Smooth muscle cell of the brain vasculature (primary cell): ENCODE measurements at regions not wholly inside any gene's neighbourhood (a gene's known extent, or its start where the extent isn't known, plus 50 kb on each side); places are given as distances from the start of the nearest gene placed in this dataset.

ENCODE experiments used
- DNase-seq: peaks from one replicate; pipeline ENCODE4 v3.0.0-alpha.2; 2012; ENCODE audit warnings: low read depth, low spot score

- DNase-seq: no peak
Measured at GRCh38 chr2:71793926-71794325, 340.6 kb downstream of the DYSF start.

DNA sequence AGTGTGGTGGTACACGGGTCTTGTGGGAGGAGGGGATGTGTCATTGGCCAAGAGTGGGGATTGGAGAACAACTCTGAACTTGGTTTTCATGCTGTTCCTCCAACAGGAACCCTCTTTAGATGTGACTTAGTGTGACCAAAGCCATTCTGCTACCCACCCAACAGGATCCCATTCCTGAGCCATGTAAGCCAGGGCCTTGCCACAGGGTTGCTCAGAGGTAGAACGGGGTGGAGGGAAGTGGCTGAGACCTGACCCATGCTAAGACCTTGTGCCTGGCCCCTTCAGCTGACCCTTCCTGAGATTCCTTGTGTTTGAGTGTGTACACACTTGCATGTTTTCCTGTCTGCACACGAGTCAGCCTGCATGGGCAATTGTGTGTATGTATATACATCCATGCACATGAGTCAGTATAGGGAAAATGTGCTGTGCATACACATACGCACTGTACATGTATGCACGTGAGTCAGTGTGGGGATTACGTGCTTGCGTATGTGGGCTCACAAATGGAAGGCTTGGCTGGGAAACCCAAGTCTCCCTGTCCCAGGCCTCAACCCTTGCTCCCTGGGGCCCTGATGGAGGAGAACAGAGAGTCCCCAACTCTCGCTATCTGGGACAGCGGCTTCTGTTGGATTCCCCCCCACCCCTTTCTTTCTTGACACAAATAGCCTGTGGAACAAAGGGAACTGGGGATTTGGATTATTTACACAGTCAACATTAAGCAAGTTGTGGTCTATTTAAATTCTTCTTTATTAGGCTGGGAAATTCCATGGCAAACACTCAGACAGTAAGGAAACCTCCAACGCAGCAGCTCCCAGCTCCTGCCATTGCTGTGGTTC, 339.8 kb downstream of the DYSF start:
- no peak for DNase-seq

GRCh38 chr2:71791501-71792135, 338.3 kb downstream of the DYSF start:
- no peak for DNase-seq

DNA sequence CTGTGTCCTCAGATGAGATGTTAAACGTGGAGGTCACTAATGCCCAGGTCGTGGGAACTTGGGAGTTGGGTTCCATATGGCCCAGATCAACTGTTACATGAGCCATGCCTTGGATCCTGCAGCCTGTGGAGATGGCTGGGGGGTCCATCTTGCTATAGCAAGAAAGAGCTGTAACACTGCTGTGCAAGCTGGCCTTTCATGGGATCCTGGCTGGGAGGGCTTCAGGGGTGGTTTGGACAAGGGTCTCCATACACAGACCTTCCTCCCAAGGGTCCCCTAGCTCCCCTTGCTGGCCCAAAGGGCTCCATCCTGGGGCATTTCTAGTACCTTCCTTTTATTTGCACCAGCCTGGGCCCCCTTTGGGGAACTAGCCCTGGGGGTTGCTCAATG, 337.7 kb downstream of the DYSF start:
- no peak for DNase-seq

GRCh38 chr2:71790226-71791060, 337.1 kb downstream of the DYSF start:
- DNase-seq: no peak

DNA sequence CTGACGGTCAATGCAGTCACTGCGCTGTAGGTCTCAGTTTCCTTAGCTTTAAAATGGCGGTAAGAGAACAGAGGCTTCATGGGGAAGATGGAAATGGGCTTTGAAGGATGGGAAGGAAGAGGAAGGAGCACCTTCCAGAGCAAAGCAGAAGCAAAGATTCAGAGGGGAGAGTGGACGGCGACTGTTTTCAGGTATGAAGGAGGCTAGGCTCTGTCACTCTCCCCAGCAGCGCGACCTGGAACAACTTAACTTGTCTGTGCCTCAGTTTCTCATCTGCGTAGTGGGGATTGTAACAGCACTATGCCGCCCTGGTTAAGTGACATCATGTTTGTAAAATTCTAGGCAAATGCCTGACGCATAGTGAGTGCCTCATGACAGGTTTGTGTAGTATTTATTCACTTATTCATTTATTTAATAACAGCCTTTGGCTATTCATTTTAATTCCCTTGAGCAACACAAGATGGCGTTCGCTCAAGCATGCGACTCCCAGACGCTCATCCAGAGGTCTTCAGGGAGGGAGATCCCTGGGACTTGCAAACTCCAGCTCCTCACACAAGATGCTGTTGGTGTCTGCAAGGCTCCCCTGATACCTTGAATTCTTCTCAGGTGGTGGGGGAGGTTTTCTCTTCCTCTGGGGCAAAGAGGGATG, 336.3 kb downstream of the DYSF start:
- no peak for DNase-seq

DNA sequence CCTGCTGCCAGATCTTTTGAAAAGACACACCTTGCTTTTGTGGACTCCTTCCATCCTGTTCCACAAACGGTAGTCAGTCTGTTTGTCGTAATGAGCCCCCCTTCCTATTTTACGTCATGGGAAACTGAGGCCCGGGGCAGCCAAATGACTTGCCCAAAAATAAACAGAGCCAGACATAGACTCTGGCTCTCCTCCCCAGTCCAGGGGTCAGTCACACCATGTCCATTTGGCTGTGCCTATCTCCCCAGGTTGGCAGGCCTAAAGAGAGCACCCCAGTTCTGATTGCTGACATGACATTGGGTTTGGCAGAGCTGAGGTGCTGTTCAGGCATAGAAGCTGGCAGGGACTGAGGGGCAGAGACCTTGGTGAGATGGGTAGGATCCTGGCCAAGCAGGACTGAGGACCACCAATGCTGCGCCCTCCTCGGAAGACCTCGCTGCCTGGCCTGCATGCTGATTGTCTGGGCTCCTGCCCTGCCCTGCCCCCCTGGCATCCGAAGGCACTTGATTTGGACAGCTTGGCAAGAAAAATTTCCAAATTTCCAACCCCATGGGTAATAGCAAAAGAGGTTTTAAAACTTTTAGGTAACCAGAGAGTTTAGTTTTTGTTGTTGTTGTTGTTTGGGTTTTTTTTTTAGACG, 335.4 kb downstream of the DYSF start:
- DNase-seq: no peak

- DNase-seq: no peak
Measured at GRCh38 chr2:71788186-71788525, 334.8 kb downstream of the DYSF start.

DNA sequence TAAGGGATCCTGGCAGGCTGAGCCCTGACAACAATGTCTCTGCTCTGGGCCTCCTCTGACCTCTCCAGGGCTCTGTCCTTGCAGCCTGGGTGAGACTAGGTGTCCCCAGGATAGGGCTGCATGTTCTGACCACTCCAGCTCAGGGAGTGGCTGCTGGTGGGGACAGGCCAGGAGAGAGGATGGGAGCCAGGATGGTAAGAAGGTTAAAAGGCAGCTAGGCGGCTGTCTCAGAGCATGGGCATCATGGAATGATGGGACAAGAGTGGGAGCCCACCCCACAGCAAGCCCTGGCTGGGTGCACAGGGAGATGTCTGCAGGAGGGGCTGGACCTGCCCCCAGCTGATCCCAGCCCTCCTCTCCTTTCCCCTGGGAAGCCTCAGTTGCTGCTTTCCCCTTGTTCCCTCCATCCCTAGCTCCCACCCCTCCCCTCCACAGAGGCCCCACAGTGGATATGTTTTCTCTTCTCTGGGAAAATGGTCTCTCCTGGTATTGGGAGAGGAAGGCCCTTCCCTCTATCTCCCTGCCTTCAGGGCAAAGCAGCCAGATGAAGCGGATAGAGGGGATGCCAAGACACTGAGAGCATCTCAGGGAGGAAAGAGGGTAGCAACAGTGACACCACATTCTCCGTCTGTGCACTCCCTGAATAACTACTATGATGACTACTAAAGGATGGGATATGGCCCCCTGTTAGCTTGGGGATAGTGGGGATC, 334.3 kb downstream of the DYSF start:
- DNase-seq: no peak

- DNase-seq: no peak
Measured at GRCh38 chr2:71787108-71787415, 333.7 kb downstream of the DYSF start.

DNA sequence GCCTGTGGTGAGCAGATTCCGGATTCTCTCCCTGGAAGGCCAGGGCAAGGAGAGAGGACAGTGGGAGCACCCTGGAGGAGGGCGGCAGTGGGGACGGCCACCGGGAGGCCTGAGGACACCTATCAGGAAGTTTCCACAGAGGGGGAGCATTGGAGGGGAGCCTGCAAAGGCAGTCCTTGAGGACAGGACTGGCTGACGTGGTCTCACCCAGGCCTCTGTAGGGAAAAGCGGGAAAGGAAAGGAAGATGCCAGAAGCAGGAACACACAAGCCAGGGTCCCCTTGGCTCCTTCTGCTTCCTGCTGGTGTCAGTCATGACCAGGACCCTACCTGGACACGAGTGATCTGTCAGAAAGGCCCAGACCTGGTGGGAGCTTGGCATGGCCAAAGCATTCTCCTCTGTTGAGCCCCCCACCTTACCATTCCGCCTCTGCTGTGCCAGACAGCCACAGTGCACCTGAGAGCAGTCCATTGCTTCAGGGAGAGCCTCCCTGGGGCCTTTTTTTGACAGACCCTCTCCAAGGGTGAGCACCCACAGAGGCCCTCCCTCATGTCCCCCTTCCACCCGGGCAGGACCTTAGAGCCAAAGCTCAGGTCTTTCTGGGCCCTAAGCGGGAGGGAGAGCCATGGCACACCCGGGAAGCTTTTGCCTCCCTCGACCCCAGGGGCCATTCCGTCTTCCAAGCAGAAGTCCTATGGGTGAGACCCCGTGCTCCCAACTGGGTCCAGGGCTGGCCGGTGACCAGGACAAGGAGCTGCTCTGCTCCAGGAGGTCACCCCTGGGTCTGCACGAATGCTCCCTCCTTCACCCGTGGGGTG, 333.1 kb downstream of the DYSF start:
- no peak for DNase-seq

DNA sequence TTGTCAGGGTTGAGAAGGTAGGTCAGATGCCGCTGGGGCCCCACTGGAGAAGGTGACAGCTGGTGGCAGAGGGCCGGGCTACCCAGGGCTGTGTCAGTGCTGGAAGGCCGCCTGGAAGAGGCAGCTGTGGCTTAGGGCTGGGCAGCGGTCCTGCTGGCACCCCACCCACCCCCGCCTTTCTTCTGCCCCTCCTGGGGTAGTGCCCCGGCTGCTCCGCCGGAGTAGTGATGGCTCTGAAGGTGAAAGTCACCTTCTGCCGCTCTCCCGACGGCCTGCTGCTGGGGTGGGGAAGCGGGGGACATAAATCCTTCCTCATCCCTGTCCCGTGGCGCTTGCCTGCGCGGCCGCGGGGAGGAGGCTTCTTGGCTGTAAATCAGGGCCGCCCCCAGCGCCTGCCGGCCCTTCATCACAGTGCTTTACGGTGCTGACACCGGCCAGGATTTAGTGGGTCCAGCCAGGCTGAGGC, 332.2 kb downstream of the DYSF start:
- DNase-seq: no peak

DNA sequence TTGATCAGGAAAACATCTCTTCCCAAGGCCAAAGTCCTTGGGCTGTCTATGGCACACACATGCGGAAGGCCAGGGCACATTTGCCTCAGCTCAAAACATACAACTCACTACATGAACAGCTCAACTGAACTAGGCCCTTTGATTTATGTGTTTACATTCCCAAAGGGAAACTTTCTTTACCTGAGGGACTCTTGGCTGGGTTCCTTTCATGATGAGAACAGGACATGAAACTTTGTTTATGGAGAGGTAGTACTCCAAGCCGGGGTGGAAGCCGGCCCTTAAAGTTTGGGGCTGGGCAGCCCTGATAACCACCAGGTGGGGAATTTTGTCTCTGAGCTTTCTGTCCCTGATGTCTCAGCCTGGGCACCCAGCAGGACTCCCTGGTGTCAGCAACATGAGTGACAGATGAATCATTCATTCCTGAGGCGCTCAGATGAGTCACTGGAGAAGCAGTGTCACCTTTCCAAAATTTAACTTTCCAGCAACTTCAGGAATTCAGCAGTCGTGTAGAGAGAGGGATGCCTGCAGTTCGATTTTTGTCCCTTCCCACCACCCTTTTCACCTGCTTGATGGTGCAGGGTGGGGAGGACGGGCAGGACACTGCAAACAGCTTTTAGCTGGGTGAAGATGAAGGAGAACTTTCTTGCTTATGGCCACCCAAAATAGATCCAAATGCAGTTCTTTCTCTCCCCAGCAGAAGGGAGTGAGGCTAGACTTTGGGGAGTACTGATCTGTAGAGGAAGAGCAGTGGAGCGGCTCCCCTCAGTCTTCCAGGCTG, 331.6 kb downstream of the DYSF start:
- DNase-seq: no peak

DNA sequence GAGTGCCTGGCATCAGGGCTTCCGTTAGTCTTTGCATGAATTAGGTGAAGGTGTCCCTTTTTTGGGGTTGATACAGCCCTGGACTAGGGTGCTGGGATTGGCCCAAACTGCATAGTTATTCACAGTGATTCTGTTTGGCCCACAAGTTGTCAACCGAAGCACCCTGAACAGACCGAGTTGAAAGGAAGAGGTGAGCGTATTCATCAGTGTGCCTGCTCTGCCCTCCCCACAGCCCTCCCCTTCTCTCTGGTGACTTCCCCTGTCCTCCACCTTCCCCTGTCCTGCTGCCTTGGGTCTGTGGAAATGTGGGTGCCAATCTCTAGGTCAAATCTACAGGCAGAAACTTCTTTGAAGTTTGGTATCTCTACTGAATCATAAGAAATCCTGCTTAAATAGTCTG, 330.5 kb downstream of the DYSF start:
- no peak for DNase-seq

GRCh38 chr2:71783215-71783614, 329.9 kb downstream of the DYSF start:
- no peak for DNase-seq

GRCh38 chr2:71782323-71782722, 329.0 kb downstream of the DYSF start:
- DNase-seq: no peak

GRCh38 chr2:71781695-71782228, 328.4 kb downstream of the DYSF start:
- DNase-seq: no peak

GRCh38 chr2:71780162-71780561, 326.8 kb downstream of the DYSF start:
- no peak for DNase-seq

DNA sequence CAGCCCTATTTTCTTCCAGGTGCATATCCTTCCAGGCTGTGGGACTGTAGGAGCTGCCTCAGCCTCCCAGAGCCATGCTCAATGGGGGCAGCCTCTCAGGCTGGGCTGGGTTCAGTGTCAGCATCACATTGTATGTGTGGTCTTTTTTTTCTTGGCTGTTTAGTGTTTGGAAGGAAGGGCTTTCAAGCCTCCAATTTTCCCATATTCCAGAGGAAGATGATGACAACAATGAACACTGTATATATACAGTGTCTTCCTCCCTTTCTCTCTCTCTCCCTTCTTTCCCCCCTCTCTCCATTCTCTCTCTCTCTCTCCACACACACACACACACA, 326.4 kb downstream of the DYSF start:
- no peak for DNase-seq
